ENCODE measurements at regions not wholly inside any gene's neighbourhood (a gene's known extent, or its start where the extent isn't known, plus 50 kb on each side); places are given as distances from the start of the nearest gene placed in this dataset.

DNA sequence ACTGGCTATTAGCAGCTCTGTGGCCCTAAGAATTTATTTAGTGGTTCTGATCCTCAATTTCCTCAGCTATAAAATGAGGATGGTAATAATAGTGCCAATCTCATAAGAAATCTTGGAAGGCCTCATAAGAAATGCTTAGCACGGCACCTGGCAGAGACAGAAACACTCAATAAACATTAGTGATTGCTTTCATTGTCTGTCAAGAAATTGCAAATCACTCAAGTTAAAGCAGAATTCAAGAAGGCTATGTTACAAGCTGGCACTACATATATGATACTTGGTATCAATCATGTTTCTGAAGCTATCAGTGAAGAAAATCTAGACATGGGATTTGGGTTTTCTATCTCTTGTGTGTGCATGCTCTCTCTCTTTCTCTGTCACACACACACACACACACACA lies 267.7 kb upstream of the KCNIP4 start:
- no peak for DNase-seq

DNA sequence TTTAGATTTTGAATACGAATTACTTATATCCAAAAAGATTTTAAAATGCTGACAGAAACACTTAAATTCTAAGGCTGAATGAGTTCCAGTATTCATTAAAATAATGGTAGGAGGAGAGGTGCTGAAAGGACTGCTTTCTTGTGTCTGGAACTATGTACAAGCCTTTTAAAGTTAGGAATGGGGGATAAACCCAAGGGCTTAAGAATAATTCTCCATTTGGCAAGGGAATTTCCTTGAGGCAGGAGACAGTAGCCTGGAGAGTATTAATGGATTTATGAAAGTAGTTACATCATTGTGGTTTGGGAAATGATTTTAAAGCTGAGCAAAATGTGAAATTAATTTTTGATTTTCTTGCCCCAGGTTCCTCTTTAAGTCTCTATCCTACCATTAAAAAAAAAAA lies 266.5 kb upstream of the KCNIP4 start:
- DNase-seq, result no peak

DNA sequence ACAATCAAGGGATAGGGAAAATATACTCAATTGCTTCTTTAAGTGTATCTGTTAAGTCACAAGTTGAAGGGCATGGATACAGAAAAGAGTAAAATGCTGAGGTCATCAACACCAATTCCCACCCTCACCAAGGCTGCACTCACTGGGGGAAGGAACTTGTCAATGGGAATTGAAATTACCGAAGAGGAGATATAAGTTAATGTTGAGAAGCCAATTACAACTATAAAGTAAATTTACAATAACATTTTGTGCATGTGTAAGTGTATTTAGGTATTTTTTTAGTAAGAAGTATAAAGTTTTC lies 255.1 kb upstream of the KCNIP4 start:
- no peak for DNase-seq

DNA sequence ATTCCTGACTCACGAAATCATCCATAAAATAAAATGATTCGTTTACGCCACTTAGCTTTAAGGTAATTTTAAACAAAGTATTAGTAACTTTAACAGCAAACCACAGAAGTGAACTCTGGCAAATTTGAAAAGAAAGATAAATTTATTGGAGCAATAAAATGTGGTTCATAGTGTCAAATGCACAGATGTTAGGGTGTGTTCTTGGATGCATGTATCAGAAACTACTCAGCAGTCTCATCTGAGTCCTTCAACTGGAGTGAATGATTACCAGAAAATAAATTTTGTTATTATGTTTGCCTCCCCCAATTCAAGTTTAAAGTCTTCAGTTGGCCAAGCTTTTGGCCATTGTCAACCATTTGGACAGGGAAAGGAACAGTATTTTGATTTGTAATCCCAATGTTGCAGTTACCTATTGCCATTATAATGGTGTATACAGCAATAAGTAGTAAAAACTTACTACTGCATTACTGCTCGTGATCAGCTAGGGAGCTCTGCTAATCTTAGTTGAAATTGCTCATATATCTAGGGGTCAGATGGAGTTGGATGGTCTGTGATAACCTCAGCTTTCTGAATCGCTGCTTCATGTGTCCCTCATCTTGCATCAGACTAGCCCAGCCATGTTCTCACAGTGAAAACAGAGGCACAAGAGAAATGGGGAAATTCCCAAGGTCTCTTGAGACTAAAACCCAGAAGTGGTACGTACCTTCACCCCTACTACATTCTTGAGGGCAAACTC lies 254.6 kb upstream of the KCNIP4 start:
- DNase-seq, result no peak

DNA sequence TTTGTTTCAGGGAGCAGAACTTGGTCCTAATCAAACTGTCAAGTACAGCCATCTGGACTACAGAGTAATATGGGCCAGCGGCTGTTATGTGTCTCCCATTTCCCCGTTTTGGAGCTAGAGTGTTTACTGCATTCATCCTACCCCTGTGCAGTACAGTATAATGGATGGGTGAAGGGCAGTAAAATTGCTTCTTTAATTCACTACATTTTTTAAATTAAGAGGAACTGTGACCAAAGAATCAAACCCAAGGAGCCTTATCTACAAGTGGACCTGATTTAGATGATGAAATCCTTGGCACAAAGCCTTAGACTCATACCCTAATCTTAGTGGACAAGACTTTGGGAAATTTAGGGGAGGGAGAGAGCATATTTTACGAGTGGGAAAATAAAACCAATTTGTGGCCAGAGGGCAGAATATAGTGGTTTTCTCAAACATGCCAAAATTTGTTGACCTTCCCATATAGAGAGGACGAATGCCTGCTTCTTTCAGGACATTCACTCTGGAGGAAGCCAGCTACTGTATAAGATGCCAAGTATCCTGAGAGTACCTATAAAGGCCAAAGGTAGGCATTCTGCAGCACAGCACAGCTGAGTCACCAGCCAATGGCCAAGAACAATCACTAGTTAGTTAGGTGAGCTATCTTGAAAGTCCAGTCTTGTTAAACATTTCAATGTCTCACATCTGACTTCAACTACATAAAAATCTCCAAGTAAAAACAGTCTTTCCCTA lies 253.8 kb upstream of the KCNIP4 start:
- DNase-seq, result no peak

DNA sequence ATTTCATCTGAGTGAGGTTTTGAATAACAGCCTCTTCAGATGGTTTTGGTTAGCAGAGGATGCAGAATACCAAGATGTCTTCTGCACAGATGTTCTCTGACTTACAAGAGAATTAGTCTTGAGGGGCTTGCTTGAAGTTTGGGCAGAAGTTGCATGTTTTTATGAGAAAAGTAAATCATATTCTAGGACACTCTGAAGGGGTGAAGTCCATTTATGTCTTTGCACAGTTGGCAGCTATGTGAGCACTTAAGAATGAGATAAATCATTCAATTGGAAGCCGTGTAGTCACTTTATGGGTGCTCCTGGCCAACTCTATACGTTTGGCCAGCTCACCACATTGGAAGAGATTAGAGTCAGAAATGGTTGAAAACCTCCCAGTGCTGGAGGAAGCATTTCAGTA lies 252.7 kb upstream of the KCNIP4 start:
- DNase-seq, result no peak

DNA sequence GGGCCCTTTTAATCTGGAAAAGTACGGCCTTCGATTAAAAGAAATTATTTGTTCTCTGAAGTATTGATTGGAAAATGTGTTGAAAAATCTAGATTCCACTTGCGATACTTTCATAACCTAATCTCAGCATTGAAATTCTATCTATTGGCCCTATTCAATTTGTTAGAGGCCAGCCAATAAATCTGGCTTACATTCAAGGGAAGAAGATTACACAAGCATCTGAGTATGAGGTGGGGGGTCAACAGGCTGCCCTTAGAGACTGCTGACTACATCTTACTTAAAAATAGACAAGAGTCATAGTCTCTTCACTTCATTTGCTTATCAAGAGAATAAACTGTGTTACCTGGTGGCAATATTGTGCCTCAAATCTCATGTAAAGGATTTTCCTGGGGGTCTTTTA lies 248.0 kb upstream of the KCNIP4 start:
- DNase-seq, result no peak

DNA sequence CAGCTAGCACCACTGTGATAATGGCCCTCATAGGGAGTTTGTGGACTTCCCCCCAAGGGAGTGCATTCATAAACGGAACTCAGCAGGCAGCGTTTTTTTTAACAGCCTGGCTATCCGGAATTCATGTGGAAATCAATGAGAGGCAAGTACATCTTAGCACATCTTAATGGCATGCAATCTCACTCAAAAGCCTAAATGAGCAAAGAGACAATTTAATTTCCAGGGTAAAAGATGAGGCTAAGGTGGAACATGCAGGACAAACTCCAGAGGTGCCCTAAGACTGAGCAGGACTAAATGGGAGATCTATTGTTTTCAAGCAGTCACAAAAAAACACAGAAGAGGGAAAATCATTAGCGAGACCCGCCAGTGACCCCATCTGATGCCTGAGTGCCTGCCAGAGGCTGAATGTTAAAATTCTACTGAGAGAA lies 243.5 kb upstream of the KCNIP4 start:
- no peak for DNase-seq

DNA sequence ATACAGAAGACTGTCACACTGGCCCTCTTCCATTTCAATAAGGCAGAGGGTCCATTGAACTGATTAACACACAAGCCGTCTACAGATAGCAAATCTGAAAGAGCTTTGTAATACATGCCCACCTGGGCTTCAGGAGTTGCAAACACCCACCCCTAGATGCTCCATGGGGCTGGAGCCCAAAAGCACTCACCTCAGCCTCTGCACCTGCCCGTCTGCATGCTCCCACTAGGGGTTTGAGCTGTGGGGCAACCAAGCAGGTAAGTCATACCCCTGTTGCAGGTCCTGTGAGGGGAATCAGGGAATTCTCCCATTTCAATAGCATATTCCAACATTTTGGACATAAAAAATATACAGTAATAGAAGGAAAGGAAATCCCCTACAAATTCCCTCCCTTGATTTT lies 243.0 kb upstream of the KCNIP4 start:
- DNase-seq, result no peak

DNA sequence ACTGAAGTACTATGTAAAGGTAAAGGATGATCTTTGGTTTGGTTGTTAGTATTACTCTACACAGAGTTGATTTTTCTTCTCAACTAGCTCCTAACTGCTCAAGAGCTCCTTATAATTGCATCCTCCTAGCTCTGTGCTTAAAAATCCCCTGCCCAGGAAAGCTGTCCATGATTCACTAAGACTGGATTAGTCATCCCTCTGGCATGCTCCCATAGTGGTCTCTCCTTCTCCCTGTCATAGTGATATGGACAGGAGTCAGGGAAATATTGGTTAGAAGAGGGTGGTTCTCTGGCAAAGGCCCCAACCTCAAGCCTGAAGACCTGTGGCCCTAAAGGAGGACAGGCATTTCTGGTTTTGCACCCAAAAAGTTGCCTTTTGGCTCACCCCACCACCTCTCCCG lies 242.3 kb upstream of the KCNIP4 start:
- DNase-seq, result no peak

DNA sequence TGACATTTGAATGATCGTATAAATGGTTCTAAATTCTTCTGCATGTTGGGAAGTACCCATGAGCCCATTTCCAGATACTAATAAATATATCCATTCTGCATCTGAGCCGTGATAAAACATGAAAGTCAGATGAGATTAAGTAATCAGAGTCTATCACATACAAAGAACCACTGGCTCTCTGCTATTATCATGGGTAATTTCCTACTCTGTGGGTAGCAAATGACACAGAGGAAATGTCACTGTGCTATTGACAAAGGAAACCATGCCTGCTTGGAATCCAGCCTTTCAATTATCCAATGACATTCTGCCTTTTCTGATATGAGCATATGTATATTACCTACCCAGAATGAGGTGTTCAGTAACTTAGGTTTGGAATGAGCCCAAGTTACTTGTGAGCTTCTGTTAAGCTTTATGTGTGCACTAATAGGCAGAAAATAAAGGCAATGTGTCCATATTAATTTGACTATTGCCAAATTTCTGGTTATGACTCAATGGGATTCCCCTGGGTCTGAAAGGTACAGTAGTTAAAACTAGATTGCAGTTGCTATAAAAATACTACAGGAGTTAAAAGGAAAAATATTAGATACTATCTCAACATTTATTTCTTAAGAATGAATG lies 238.7 kb upstream of the KCNIP4 start:
- no peak for DNase-seq

DNA sequence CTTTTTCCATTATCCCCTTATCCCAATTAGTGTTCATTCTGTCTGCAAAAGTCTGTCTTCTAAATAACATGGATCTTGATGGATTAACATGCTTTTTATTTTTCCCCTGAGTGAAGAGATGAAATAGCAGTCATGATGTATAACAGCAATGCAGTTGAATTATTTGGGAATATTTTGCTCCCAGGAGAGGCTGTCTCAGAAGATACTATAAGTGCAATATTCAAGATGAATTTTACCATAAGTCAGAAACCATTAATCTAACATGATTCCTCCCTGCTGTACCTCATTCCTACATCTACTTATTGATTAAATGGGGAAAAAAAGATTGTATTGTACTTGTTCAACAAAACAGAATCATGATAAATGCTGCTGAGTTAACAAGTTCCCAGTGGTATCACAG lies 233.2 kb upstream of the KCNIP4 start:
- no peak for DNase-seq

DNA sequence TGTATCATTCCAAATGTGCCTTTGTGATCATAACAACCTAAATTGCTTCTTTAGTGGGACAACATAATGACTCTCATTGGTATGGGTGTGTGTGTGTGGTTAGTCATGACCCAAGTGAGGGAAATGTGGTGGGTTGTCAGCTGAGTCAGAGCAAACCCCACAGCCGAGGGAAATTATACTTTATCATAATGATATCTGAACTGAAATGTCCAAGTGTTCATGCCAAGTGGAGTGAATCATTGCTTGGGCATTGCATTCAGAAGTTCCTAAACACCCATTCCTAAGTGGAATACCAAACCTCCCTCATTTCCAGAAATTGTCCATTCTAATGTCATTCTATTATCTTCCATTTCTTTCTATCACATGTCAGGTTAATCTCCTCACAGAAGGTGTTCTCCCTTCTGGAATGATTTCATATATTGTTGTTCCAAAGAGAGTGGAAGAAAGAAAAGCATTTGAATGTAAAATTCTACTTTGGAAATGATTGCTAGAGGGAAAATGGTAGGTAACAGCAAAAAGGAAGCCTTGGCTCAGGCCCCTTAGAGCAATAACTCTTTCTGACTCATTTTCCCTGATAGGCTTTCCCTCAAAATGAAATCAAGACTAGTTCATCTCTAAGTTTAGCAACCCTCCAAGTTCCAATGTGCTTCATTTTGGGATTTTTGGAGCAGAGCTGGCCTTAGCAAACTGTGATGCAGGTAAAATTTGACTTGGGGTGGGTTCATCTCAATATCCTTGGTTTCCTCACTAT lies 230.7 kb upstream of the KCNIP4 start:
- no peak for DNase-seq

DNA sequence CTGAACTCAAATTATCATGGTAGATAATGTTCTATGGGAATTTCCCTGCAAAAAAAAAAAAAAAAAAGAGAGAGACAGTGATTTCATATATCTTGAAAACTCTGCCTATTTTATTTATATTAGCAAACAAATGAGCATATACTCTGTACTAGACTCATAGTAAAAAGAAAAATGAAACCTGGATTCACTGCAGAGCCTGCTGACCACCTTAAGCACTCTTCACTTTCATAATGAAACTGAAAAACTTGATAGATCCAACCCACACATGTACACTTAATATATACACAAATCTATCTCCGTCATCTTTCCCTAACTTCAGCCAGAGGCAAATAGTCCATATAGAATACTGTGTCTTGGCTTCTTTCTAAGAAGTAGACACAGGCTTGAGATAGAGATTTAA lies 226.1 kb upstream of the KCNIP4 start:
- DNase-seq, result no peak

DNA sequence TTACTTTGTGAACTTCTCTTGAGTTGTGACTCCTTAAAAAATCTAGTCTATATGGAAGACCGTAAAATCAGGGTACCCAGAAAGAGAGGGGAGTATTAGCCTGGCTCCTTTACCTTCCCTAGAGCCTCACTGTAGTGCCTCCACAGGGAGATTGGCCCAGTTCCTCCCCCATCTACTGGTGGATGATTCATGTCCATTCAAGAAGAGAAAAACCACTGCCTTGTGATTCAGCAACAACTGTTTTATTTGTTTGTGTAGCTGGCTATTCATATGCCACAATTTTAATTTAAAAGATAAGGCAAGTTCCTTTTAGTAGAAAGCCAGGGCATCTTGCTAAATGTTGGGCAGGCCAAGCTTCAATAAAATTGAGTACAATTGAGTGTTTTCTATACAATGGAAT lies 221.8 kb upstream of the KCNIP4 start:
- DNase-seq, result no peak

DNA sequence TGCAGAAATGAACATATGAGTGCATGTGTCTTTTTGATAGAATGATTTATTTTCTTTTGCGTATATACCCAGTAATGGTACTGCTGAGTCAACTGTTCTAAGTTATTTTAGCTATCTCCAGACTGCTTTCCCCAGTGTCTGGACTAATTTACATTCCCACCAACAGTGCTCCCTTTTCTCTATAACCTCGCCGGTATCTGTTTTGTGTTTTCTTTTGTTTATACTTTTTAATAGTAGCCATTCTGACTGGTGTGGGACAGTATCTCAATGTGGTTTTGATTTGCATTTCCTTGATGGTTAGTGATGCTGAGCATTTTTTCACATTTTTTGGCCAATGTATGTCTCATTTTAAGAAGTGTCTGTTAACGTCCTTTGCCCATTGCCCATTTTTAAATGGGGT lies 218.6 kb upstream of the KCNIP4 start:
- DNase-seq, result no peak

DNA sequence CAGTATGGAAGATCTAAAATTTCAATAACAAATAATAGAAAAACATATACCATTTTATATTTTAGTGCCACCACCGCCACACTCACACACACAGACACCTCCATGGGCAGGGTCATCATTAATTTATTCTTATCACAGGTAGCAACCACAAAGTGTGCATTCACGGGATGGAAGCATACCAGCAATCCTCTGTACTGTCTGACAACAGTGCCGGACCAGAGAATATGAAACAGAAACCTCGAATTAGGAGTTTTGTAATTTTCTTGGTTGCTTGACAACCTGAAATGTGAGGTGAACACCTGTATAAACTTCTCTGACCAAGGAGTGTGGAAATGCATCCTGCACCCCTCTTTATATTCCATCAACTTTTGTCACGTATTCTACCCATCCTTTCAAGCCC lies 213.9 kb upstream of the KCNIP4 start:
- DNase-seq, result no peak

DNA sequence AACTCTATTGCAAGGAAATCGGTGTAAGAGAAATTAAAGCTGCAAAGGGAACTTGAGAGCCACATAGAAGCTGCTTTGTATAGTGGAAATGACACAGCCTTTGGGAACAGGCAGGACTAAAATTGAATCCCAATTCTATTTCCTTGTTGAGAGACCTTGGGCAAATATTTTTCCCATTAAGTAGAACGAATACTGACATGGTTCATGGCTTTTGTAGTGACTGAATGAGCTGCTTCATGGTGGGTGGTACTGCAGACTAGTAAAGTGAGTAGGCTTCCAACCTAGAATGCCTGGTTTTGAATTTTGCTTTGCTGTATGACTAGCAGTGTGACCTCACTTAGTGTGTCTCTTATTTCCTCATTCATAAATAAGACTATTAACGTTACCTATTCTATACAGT lies 182.2 kb upstream of the KCNIP4 start:
- DNase-seq, result no peak

DNA sequence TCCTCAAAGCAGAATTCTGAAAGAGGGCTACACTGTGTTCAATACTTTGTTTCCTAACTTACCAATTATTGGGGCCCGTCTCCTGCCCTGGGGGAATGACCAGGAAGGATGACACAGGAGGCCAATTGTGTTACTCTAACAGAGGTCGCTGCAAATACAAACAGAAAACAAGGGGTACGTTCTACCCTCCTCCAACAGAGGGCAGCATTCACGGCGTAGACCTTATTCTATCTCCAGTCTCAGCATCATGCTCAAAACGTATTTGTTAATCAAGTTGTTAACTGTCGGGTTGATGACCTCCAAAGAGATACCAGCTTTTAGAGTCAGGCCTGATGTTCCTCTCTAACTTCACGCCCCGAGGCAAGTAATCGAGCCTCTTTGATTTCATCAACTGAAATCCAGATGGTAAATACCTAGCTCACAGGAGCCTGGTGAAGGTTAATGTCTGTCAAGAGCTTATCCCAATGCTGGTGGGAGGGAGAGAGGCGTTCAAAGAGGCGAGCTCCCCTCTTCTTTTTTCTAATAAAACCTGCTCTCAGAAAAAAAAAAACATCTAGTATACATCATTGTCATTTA lies 181.0 kb upstream of the KCNIP4 start:
- no peak for DNase-seq

DNA sequence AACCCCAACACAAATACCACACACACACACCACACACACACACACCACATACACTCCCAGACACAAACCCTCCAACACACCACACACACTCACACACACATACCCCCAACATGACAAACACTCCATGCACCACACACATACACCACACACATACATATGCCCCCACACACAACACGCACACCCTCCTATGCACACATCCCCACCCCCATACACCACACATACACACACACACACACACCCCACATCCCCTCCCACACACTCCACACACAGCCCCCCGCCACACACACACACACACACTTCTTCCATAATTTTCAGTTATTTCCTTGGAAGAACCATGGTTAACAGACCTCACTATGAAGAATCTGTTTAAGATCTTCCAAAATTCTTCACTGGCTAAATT lies 173.5 kb upstream of the KCNIP4 start:
- no peak for DNase-seq

DNA sequence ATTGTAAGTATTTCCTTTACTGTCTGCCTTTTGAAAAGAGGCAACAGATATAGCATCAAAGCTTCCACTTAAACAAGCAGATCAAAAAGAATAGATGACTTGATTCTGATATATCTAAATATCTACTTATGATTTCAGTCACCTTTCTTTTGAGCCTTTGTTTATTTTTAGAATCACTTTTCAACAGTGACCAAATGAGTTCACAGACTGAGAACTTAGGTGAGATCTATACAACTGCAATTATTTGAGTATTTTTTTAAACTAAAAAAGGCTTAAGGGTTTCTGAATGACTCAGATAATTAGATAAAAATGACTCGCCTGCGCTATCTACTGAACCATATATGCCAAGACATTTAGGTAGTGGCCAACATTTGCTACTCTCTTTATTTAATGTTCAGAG lies 166.7 kb upstream of the KCNIP4 start:
- DNase-seq, result no peak

DNA sequence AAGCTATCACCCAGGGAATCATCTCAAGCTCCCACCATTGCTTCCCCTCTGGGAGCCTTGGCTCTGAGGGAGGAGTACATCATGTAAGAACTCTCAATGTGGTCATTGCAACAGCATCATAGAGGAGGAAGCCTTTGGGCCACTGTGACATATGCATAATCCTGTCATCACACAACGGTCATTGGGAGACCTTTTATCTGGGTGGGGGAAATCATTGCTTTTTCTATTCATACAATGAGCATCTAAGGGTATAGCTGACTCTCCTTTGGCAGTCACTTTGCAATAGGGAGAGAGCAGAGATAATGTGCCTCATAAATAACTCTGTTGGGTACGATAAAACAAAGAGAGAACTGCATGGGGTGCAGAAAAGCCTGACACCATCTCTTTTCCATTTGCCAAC lies 155.2 kb upstream of the KCNIP4 start:
- DNase-seq, result no peak

DNA sequence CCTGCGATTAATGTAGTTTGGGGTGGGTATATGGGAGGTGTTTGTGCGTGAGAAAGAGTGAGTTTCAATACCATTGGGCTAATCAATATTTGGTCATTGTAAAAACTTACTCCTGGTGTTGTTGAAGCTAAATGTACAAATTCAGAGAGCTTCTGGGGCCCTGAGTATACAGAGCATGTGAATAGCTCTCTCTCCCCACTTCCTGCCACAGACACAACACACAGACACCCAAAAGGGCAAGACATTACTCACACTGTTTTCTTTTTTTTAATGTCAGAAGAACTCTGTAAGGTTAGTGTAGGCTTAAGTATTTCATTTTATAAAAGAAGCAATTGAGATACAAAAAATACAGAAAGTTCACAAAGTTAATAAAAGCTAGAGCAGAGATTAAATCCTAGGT lies 151.3 kb upstream of the KCNIP4 start:
- peak; percentile 1 for DNase-seq

DNA sequence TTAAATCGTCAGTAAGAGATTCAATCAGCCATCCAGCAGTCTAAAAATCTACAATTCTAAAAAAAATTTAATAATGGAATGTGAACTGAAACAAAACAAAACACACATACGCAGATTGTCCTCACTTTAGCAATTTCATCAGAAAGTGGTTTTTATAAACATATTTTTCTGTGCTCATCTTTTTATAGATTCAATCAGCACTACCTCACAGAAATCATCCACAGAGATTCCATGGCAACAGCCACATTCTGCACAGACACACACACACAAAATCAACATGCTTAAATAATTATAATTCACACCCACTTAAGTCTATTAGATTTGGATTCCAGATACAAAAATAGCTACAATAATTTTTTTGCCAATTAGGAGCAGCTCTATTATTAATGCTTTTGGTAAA lies 149.0 kb upstream of the KCNIP4 start:
- DNase-seq, result no peak

All from CD4-positive, alpha-beta T cell treated with Interleukin-17A for 1 hour (primary cell).